ENCODE measurements at regions not wholly inside any gene's neighbourhood (a gene's known extent, or its start where the extent isn't known, plus 50 kb on each side); places are given as distances from the start of the nearest gene placed in this dataset.
"Not testable (repeated sequence)": the region's sequence is repeated elsewhere in the genome, so short reads cannot be mapped to it uniquely, and the experiment has no call there.

- no peak for FAIRE-seq
- DNase-seq (ENCODE audit: insufficient read length, low spot score): no peak
- TF ChIP-seq CTCF (IDR thresholded peaks at IDR 0.05; ENCODE audit: insufficient read depth, missing control alignments): no peak
Observed at GRCh38 chr14:105882626-105883025, 356.2 kb downstream of the TMEM121 start.

GRCh38 chr14:105883066-105884005 lies 357.0 kb downstream of the TMEM121 start:
- no peak for TF ChIP-seq CTCF (IDR thresholded peaks at IDR 0.05; ENCODE audit: insufficient read depth, missing control alignments)
- FAIRE-seq (no peak), DNase-seq (ENCODE audit: insufficient read length, low spot score) (no peak)

- not testable (repeated sequence) for DNase-seq (ENCODE audit: insufficient read length, low spot score); FAIRE-seq
Observed at GRCh38 chr14:105884192-105884807, 357.9 kb downstream of the TMEM121 start.

GRCh38 chr14:105884808-105885281 lies 358.5 kb downstream of the TMEM121 start:
- no peak for TF ChIP-seq CTCF (IDR thresholded peaks at IDR 0.05; ENCODE audit: insufficient read depth, missing control alignments)
- FAIRE-seq (no peak), DNase-seq (ENCODE audit: insufficient read length, low spot score) (no peak)

GRCh38 chr14:105885561-105886320 lies 359.4 kb downstream of the TMEM121 start:
- DNase-seq (ENCODE audit: insufficient read length, low spot score): no peak
- no peak for TF ChIP-seq CTCF (IDR thresholded peaks at IDR 0.05; ENCODE audit: insufficient read depth, missing control alignments)
- no peak for FAIRE-seq

- not testable (repeated sequence) for DNase-seq (ENCODE audit: insufficient read length, low spot score)
Observed at GRCh38 chr14:105886791-105887191, 360.4 kb downstream of the TMEM121 start.

GRCh38 chr14:105887692-105888091 lies 361.3 kb downstream of the TMEM121 start:
- no peak for TF ChIP-seq CTCF (IDR thresholded peaks at IDR 0.05; ENCODE audit: insufficient read depth, missing control alignments)
- DNase-seq (ENCODE audit: insufficient read length, low spot score) (no peak), FAIRE-seq (no peak)

More at GRCh38 chr14:105886791-105887191, 360.4 kb downstream of the TMEM121 start:
- not testable (repeated sequence) for FAIRE-seq
